GM10248 (cell line): ENCODE measurements at regions not wholly inside any gene's neighbourhood (a gene's known extent, or its start where the extent isn't known, plus 50 kb on each side); places are given as distances from the start of the nearest gene placed in this dataset.

Experiments
- CTCF ChIA-PET: fragments of 300-600 bp; sonication (Branson Sonifier 250); formaldehyde crosslinking; extraction: SDS; loops from one replicate; lab custom pipeline; 2021; ENCODE audit warnings: antibody characterized with exemption; lab: Yijun Ruan, JAX
- POLR2A ChIA-PET: fragments of 350-650 bp; sonication (Branson Sonifier 250); formaldehyde crosslinking; extraction: SDS; loops from one replicate; lab custom pipeline; 2020; ENCODE audit warnings: antibody characterized with exemption; lab: Yijun Ruan, JAX
- DNase-seq: peaks from one replicate; pipeline ENCODE4 v3.0.0; 2012; ENCODE audit errors: extremely low spot score
- CTCF ChIP-seq: IDR thresholded peaks from 2 replicates; pipeline ENCODE4 v1.5.1; 2012; ENCODE audit warnings: mild to moderate bottlenecking, low read depth; ENCODE audit errors: extremely low read depth, missing control alignments, control extremely low read depth

- DNase-seq, result no peak
- POLR2A ChIA-PET, result no interaction called here
- TF ChIP-seq CTCF, result no peak
- CTCF ChIA-PET, result interaction anchor here (1.2 to 2.3 kb wide), 4 partner anchors 8 to 146 kb away, joined by 3 to 7 read pairs (median 5); no protein-coding TSS in a partner anchor
Observed at GRCh38 chr3:72519946-72520604, 328.2 kb downstream of the SHQ1 start.

- CTCF ChIA-PET, result interaction anchor here (1.8 kb wide), 1 partner anchor 10 kb away, joined by 5 read pairs; no protein-coding TSS in a partner anchor
- POLR2A ChIA-PET, result no interaction called here
- TF ChIP-seq CTCF, result no peak
- DNase-seq, result no peak
Observed at GRCh38 chr3:72517921-72518424, 330.3 kb downstream of the SHQ1 start.

GRCh38 chr3:72517336-72517735 lies 330.9 kb downstream of the SHQ1 start:
- no peak for TF ChIP-seq CTCF
- ChIA-PET POLR2A (interaction anchor here (1.0 kb wide), 1 partner anchor 30 kb away, joined by 3 read pairs; no protein-coding TSS in a partner anchor), CTCF (interaction anchor here (1.3 to 1.8 kb wide), 2 partner anchors 11 to 21 kb away, joined by 4 to 5 read pairs; no protein-coding TSS in a partner anchor)
- no peak for DNase-seq

GRCh38 chr3:72516361-72516760 lies 331.9 kb downstream of the SHQ1 start:
- ChIA-PET POLR2A (no interaction called here), CTCF (interaction anchor here (0.7 to 1.8 kb wide), 4 partner anchors 8 to 23 kb away, joined by 3 to 5 read pairs (median 4); no protein-coding TSS in a partner anchor)
- no peak for TF ChIP-seq CTCF
- DNase-seq, result no peak

- CTCF ChIA-PET, result interaction anchor here (1.3 to 1.8 kb wide), 2 partner anchors 12 to 20 kb away, joined by 4 to 5 read pairs; no protein-coding TSS in a partner anchor
- no peak for DNase-seq
- TF ChIP-seq CTCF, result no peak
- POLR2A ChIA-PET, result no interaction called here
Observed at GRCh38 chr3:72515941-72516340, 332.3 kb downstream of the SHQ1 start.

- POLR2A ChIA-PET, result no interaction called here
- no peak for TF ChIP-seq CTCF
- CTCF ChIA-PET, result no interaction called here
- no peak for DNase-seq
Observed at GRCh38 chr3:72515281-72515680, 333.0 kb downstream of the SHQ1 start.
